ENCODE measurements at regions not wholly inside any gene's neighbourhood (a gene's known extent, or its start where the extent isn't known, plus 50 kb on each side); places are given as distances from the start of the nearest gene placed in this dataset.

DNA sequence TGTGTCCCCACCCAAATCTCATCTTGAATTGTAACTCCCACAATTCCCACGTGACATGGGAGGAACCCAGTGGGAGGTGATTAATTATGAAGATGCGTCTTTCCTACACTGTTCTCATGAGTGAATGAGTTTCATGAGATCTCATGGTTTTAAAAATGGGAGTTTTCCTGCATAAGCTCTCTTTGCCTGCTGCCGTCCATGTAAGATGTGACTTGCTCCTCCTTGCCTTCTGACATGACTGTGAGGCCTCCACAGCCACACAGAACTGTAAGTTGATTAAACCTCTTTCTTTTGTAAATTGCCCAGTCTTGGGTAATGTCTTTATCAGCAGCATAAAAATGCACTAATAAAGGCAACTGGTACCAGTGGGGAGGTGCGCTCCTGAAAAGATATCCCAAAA is 67.7 kb upstream of the DRGX start:
- H3K4me3 ChIP-seq (ENCODE audit: low read depth, low read length): no peak overlapping the region
- no peak for DNase-seq (ENCODE audit: low read depth)
- TF ChIP-seq, protein P1, sequence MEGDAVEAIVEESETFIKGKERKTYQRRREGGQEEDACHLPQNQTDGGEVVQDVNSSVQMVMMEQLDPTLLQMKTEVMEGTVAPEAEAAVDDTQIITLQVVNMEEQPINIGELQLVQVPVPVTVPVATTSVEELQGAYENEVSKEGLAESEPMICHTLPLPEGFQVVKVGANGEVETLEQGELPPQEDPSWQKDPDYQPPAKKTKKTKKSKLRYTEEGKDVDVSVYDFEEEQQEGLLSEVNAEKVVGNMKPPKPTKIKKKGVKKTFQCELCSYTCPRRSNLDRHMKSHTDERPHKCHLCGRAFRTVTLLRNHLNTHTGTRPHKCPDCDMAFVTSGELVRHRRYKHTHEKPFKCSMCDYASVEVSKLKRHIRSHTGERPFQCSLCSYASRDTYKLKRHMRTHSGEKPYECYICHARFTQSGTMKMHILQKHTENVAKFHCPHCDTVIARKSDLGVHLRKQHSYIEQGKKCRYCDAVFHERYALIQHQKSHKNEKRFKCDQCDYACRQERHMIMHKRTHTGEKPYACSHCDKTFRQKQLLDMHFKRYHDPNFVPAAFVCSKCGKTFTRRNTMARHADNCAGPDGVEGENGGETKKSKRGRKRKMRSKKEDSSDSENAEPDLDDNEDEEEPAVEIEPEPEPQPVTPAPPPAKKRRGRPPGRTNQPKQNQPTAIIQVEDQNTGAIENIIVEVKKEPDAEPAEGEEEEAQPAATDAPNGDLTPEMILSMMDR (IDR thresholded peaks at IDR 0.05; ENCODE audit: insufficient read depth, low read depth, low read length, missing control alignments): no peak

DNA sequence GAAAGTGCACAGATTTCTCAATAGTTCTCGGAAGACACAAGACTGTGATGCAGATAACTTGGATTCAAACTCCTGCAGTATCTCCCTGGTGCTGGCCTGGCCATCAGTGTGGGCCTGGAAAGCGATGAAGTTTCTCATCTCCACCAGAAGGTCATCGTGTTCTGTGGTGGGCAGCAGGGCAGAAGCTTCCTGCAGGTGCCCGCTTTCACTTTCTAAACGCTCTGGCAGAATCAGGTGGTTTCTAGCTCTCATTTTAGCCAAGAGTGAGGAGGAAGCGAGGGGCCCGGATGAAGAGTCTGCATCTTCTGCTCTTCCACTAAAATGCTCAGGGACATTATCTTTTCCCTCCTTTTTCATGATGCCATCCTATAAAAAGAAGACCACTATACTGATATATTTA is 63.0 kb upstream of the DRGX start:
- DNase-seq (ENCODE audit: low read depth): peak; percentile 59
- TF ChIP-seq, protein P1 (IDR thresholded peaks at IDR 0.05; ENCODE audit: insufficient read depth, low read depth, low read length, missing control alignments): no peak
- H3K4me3 ChIP-seq (ENCODE audit: low read depth, low read length): no peak overlapping the region

DNA sequence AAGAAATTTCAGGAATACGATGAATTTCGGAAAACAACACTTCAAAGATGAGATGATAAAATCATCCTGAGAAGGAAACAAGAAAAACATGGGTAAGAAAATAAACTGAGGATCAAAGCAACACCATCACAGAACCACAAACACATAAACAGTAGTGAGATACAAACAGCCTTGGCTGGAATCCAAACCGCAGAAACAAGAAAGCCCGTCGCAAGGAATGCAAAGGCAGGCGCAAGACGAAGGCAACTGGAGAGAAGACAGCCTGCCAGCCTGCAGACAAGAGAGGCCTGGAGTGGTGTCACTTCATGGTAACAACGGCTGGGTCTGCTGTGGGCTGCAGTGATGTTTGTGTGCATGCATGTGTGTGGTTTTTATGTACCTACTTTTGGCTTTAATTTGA is 61.8 kb upstream of the DRGX start:
- DNase-seq (ENCODE audit: low read depth): no peak
- TF ChIP-seq, protein P1 (IDR thresholded peaks at IDR 0.05; ENCODE audit: insufficient read depth, low read depth, low read length, missing control alignments): no peak
- no peak overlapping the region for H3K4me3 ChIP-seq (ENCODE audit: low read depth, low read length)

DNA sequence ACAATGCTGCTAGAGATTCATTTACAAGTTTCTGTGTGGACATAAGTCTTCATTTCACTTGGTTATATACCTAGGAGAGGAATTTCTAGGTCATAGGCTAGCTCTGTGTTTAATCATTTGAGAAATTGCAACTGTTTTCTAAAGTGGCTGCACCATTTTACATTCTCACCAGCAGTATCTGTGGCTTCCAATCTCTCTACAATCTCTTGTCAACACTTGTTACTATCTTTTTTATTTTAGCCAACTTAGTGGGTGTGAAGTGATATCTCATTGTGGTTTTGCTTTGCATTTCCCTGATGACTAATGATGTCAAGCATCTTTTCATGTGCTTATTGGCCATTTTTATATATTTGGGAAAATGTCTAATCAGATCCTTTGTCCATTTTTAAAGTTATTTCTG is 53.0 kb upstream of the DRGX start:
- no peak for DNase-seq (ENCODE audit: low read depth)
- no peak overlapping the region for H3K4me3 ChIP-seq (ENCODE audit: low read depth, low read length)

DNA sequence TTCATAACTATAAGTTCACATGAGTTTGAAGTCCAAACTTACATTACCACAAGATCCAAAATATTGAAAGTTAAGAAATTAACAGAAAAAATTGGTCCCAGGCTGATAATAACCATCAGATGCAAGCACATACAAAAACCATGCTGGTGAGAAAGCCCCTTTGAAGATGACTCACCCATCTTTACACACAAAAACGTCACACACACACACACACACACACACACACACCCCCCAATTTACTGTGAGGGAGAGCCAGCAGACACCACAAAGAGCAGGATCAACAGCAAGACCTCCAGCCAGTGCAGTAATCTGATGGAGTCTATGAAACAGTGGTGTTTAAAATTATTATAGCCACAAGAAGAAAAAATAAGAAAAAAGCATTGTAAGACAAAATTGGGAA is 50.1 kb upstream of the DRGX start:
- peak; percentile 38 for DNase-seq (ENCODE audit: low read depth)
- H3K4me3 ChIP-seq (ENCODE audit: low read depth, low read length): no peak overlapping the region
- TF ChIP-seq, protein P1 (IDR thresholded peaks at IDR 0.05; ENCODE audit: insufficient read depth, low read depth, low read length, missing control alignments): no peak

More for the DNA sequence above, 53.0 kb upstream of the DRGX start:
- TF ChIP-seq, protein P1 (IDR thresholded peaks at IDR 0.05; ENCODE audit: insufficient read depth, low read depth, low read length, missing control alignments): no peak
